Uterus (tissue), 2 donors: ENCODE measurements at regions not wholly inside any gene's neighbourhood (a gene's known extent, or its start where the extent isn't known, plus 50 kb on each side); places are given as distances from the start of the nearest gene placed in this dataset.

Experiments
- CTCF ChIP-seq, 4 experiments: fragments of 200-600 bp in 2 of 4; fragments of 450-650 bp in 2 of 4; sonication (generic) in 2 of 4; IDR thresholded peaks; one replicate each; pipeline ENCODE4 v1.5.1; 2016 to 2019; ENCODE audit warnings: antibody characterized with exemption in 4 of 4, mild to moderate bottlenecking in 2 of 4, moderate library complexity in 1 of 4
- POLR2A ChIP-seq, 2 donors: fragments of 450-650 bp; IDR thresholded peaks; one replicate each; pipeline ENCODE4 v1.6.1; 2016; ENCODE audit warnings: antibody characterized with exemption in 2 of 2, mild to moderate bottlenecking in 1 of 2, moderate library complexity in 1 of 2

GRCh38 chrX:134734466-134734952, 62.5 kb downstream of the PABIR2 start:
- TF ChIP-seq CTCF (IDR thresholded peaks at IDR 0.05) (no peak), POLR2A (IDR thresholded peaks at IDR 0.05) (no peak)
